SK-N-SH treated with all-trans-retinoic acid at 6 μM for 48 hours (cell line): ENCODE measurements at regions not wholly inside any gene's neighbourhood (a gene's known extent, or its start where the extent isn't known, plus 50 kb on each side); places are given as distances from the start of the nearest gene placed in this dataset.

Source experiments
- ATAC-seq: fragments of 200-7000 bp; cut with Tn5 transposase; 3 replicates; pipeline ENCODE4 v1.9.1; 2020; ENCODE audit warnings: mild to moderate bottlenecking, moderate library complexity
- ARNTL ChIP-seq: fragments of 450-650 bp; formaldehyde crosslinking; IDR thresholded peaks from 2 replicates; pipeline ENCODE4 v1.5.0; 2020; ENCODE audit warnings: low read depth, mild to moderate bottlenecking, moderate library complexity, borderline replicate concordance
- BACH2 ChIP-seq: fragments of 250-450 bp; sonication (Bioruptor Pico); IDR thresholded peaks from 2 replicates; pipeline ENCODE4 v1.9.0; 2021; ENCODE audit warnings: mild to moderate bottlenecking, borderline replicate concordance
- CSDC2 ChIP-seq: fragments of 250-450 bp; sonication (Bioruptor Pico); IDR thresholded peaks from 2 replicates; pipeline ENCODE4 v1.5.0; 2020; ENCODE audit warnings: mild to moderate bottlenecking, moderate library complexity
- CSRNP3 ChIP-seq: fragments of 250-450 bp; sonication (Bioruptor Pico); IDR thresholded peaks from 2 replicates; pipeline ENCODE4 v1.5.1; 2021; ENCODE audit warnings: mild to moderate bottlenecking, moderate library complexity
- GLIS3 ChIP-seq: fragments of 250-450 bp; sonication (Bioruptor Pico); IDR thresholded peaks from 2 replicates; pipeline ENCODE4 v1.5.0; 2020; ENCODE audit warnings: mild to moderate bottlenecking, moderate library complexity
- ISL1 ChIP-seq: fragments of 250-450 bp; sonication (Bioruptor Pico); IDR thresholded peaks from 2 replicates; pipeline ENCODE4 v2.1.2; 2022; ENCODE audit warnings: mild to moderate bottlenecking, moderate library complexity
- PATZ1 ChIP-seq: fragments of 250-450 bp; sonication (Bioruptor Pico); IDR thresholded peaks from 2 replicates; pipeline ENCODE4 v1.8.0; 2020; ENCODE audit warnings: mild to moderate bottlenecking, moderate library complexity, borderline replicate concordance
- POU6F1 ChIP-seq: fragments of 250-450 bp; sonication (Bioruptor Pico); IDR thresholded peaks from 2 replicates; pipeline ENCODE4 v1.8.0; 2021; ENCODE audit warnings: low read depth, mild to moderate bottlenecking, moderate library complexity, borderline replicate concordance
- PPARA ChIP-seq: fragments of 250-450 bp; sonication (Bioruptor Pico); IDR thresholded peaks from 2 replicates; pipeline ENCODE4 v1.5.0; 2020; ENCODE audit warnings: mild to moderate bottlenecking, borderline replicate concordance
- RARB ChIP-seq: fragments of 250-450 bp; sonication (Bioruptor Pico); IDR thresholded peaks from 2 replicates; pipeline ENCODE4 v1.8.0; 2021; ENCODE audit warnings: mild to moderate bottlenecking, moderate library complexity
- TCF4 ChIP-seq: fragments of 250-450 bp; sonication (Bioruptor Pico); IDR thresholded peaks from 2 replicates; pipeline ENCODE4 v1.8.0; 2021; ENCODE audit warnings: mild to moderate bottlenecking, moderate library complexity, borderline replicate concordance
- TOX ChIP-seq: fragments of 250-450 bp; sonication (Bioruptor Pico); IDR thresholded peaks from 2 replicates; pipeline ENCODE4 v1.8.0; 2021; ENCODE audit warnings: mild to moderate bottlenecking, moderate library complexity, borderline replicate concordance
- TSHZ2 ChIP-seq: fragments of 250-450 bp; sonication (Bioruptor Pico); IDR thresholded peaks from 2 replicates; pipeline ENCODE4 v1.5.0; 2020; ENCODE audit warnings: mild to moderate bottlenecking, moderate library complexity
- ZC3H10 ChIP-seq: fragments of 250-450 bp; sonication (Bioruptor Pico); IDR thresholded peaks from 2 replicates; pipeline ENCODE4 v1.5.1; 2021; ENCODE audit warnings: mild to moderate bottlenecking, moderate library complexity
- ZFP3 ChIP-seq: fragments of 250-450 bp; sonication (Bioruptor Pico); IDR thresholded peaks from 2 replicates; pipeline ENCODE4 v1.5.0; 2020; ENCODE audit warnings: mild to moderate bottlenecking, moderate library complexity
- ZNF565 ChIP-seq: fragments of 450-650 bp; formaldehyde crosslinking; conservative IDR thresholded peaks from 2 replicates; pipeline ENCODE4 v1.5.0; 2020; ENCODE audit warnings: low read depth, mild to moderate bottlenecking, moderate library complexity
- ZNF70 ChIP-seq: fragments of 450-650 bp; formaldehyde crosslinking; IDR thresholded peaks from 2 replicates; pipeline ENCODE4 v1.5.0; 2020; ENCODE audit warnings: mild to moderate bottlenecking, moderate library complexity
- ZNF8 ChIP-seq: fragments of 450-650 bp; formaldehyde crosslinking; IDR thresholded peaks from 2 replicates; pipeline ENCODE4 v1.5.0; 2020; ENCODE audit warnings: mild to moderate bottlenecking, moderate library complexity
- TF ChIP-seq, protein P1 (sequence below): fragments of 250-450 bp; sonication (Bioruptor Pico); IDR thresholded peaks from 2 replicates; pipeline ENCODE4 v1.5.1; 2020; ENCODE audit warnings: low read depth, mild to moderate bottlenecking, moderate library complexity

- no peak for TF ChIP-seq GLIS3 (CRISPR knock-in tag)
- no peak for TF ChIP-seq ARNTL
- no peak for TF ChIP-seq TOX (CRISPR knock-in tag)
- no peak for ATAC-seq
Observed at GRCh38 chr11:111019871-111020670, 225.5 kb upstream of the POU2AF2 start.

- TF ChIP-seq ISL1 (CRISPR knock-in tag) (no peak), ZNF565 (CRISPR knock-in tag) (no peak), PPARA (CRISPR knock-in tag) (no peak), PATZ1 (CRISPR knock-in tag) (no peak), GLIS3 (CRISPR knock-in tag) (no peak), TOX (CRISPR knock-in tag) (no peak), ZNF8 (CRISPR knock-in tag) (no peak), TCF4 (no peak), CSRNP3 (CRISPR knock-in tag) (no peak), RARB (CRISPR knock-in tag) (no peak), BACH2 (CRISPR knock-in tag) (no peak), ZC3H10 (CRISPR knock-in tag) (no peak), ZNF70 (no peak), TSHZ2 (CRISPR knock-in tag) (no peak), ARNTL (no peak)
- TF ChIP-seq, protein P1, sequence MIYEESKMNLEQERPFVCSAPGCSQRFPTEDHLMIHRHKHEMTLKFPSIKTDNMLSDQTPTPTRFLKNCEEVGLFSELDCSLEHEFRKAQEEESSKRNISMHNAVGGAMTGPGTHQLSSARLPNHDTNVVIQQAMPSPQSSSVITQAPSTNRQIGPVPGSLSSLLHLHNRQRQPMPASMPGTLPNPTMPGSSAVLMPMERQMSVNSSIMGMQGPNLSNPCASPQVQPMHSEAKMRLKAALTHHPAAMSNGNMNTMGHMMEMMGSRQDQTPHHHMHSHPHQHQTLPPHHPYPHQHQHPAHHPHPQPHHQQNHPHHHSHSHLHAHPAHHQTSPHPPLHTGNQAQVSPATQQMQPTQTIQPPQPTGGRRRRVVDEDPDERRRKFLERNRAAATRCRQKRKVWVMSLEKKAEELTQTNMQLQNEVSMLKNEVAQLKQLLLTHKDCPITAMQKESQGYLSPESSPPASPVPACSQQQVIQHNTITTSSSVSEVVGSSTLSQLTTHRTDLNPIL (CRISPR knock-in tag) = no peak
- no peak for ATAC-seq
Observed at GRCh38 chr11:111019451-111019850, 226.1 kb upstream of the POU2AF2 start.

GRCh38 chr11:111018566-111018965 lies 227.0 kb upstream of the POU2AF2 start:
- no peak for ATAC-seq
- TF ChIP-seq ZNF8 (CRISPR knock-in tag) = no peak
- TF ChIP-seq CSRNP3 (CRISPR knock-in tag) = no peak
- no peak for TF ChIP-seq ARNTL
- TF ChIP-seq TOX (CRISPR knock-in tag) = no peak
- TF ChIP-seq ZNF565 (CRISPR knock-in tag) = no peak
- no peak for TF ChIP-seq ZFP3
- no peak for TF ChIP-seq RARB (CRISPR knock-in tag)
- TF ChIP-seq CSDC2 (CRISPR knock-in tag) = no peak
- TF ChIP-seq POU6F1 (CRISPR knock-in tag) = no peak
- no peak for TF ChIP-seq GLIS3 (CRISPR knock-in tag)
- TF ChIP-seq, protein P1 (CRISPR knock-in tag) = no peak
- no peak for TF ChIP-seq TSHZ2 (CRISPR knock-in tag)
- no peak for TF ChIP-seq ZC3H10 (CRISPR knock-in tag)
- TF ChIP-seq ZNF70 = no peak
